ENCODE measurements at regions not wholly inside any gene's neighbourhood (a gene's known extent, or its start where the extent isn't known, plus 50 kb on each side); places are given as distances from the start of the nearest gene placed in this dataset.

GRCh38 chr5:118220556-118221195, 767.7 kb downstream of the DTWD2 start:
- no peaks in the 10 kb centered on the region for H3K4me1 ChIP-seq
- 76 to 83% methylated on average over 2 of the region's 2 CpGs for WGBS, 2 donors
- intact Hi-C loops (cut with DNase I): no loop called here

GRCh38 chr5:118211606-118212005, 776.7 kb downstream of the DTWD2 start:
- Histone ChIP-seq H3K4me1 (no peaks in the 10 kb centered on the region), H3K9me3 (no peaks in the 10 kb centered on the region), H3K27ac (no peak overlapping the region), H3K27me3 (no peaks in the 10 kb centered on the region), H3K36me3 (no peaks in the 10 kb centered on the region), H3K4me3 (replicated peaks in 1 of 3) (no peak overlapping the region)
- no peak for DNase-seq
- intact Hi-C loops (cut with DNase I): no loop called here
- no peak for TF ChIP-seq POLR2A (IDR thresholded peaks at IDR 0.05)
- no peak for TF ChIP-seq CTCF (IDR thresholded peaks at IDR 0.05)

More at GRCh38 chr5:118220556-118221195, 767.7 kb downstream of the DTWD2 start:
- Histone ChIP-seq H3K27me3 (no peaks in the 10 kb centered on the region), H3K36me3 (no peaks in the 10 kb centered on the region), H3K27ac (no peak overlapping the region), H3K9me3 (no peaks in the 10 kb centered on the region), H3K4me3 (replicated peaks in 1 of 3) (no peak overlapping the region)
- TF ChIP-seq CTCF (IDR thresholded peaks at IDR 0.05) (no peak), POLR2A (IDR thresholded peaks at IDR 0.05) (no peak)
- DNase-seq: no peak

- H3K9me3 ChIP-seq: no peaks in the 10 kb centered on the region
- 97 to 98% methylated on average over 11 to 23 of the region's 23 CpGs for WGBS, 2 donors
- no peak for DNase-seq
- intact Hi-C loops (cut with DNase I): no loop called here
- no peak overlapping the region for H3K27ac ChIP-seq
- no peaks in the 10 kb centered on the region for H3K4me1 ChIP-seq
- no peaks in the 10 kb centered on the region for H3K36me3 ChIP-seq
- TF ChIP-seq POLR2A (IDR thresholded peaks at IDR 0.05) (no peak), CTCF (IDR thresholded peaks at IDR 0.05) (no peak)
- no peak overlapping the region for H3K4me3 ChIP-seq (replicated peaks in 1 of 3)
- H3K27me3 ChIP-seq: no peaks in the 10 kb centered on the region
Observed at GRCh38 chr5:118208031-118208453, 780.3 kb downstream of the DTWD2 start.

GRCh38 chr5:118199801-118200200, 788.5 kb downstream of the DTWD2 start:
- Histone ChIP-seq H3K27ac (no peak overlapping the region), H3K27me3 (no peaks in the 10 kb centered on the region), H3K36me3 (no peaks in the 10 kb centered on the region), H3K9me3 (no peaks in the 10 kb centered on the region), H3K4me3 (replicated peaks in 1 of 3) (no peak overlapping the region), H3K4me1 (peaks cover 4 to 7% of the 10 kb centered on the region in 2 donors)
- TF ChIP-seq CTCF (IDR thresholded peaks at IDR 0.05): no peak
- no peak for TF ChIP-seq POLR2A (IDR thresholded peaks at IDR 0.05)
- WGBS, 2 donors: 95% methylated on average over 2 of the region's 2 CpGs
- no peak for DNase-seq
- intact Hi-C loops (cut with DNase I): no loop called here

- intact Hi-C loops (cut with DNase I): no loop called here
- no peaks in the 10 kb centered on the region for H3K27me3 ChIP-seq
- 88% methylated on average over 2 of the region's 2 CpGs for WGBS, 2 donors
- H3K36me3 ChIP-seq: no peaks in the 10 kb centered on the region
- H3K27ac ChIP-seq: no peak overlapping the region
- no peak for DNase-seq
- H3K4me1 ChIP-seq: peaks cover 7% of the 10 kb centered on the region in 2 donors
- H3K4me3 ChIP-seq (replicated peaks in 1 of 3): no peak overlapping the region
- TF ChIP-seq CTCF (IDR thresholded peaks at IDR 0.05): no peak
- no peak for TF ChIP-seq POLR2A (IDR thresholded peaks at IDR 0.05)
- no peaks in the 10 kb centered on the region for H3K9me3 ChIP-seq
Observed at GRCh38 chr5:118196229-118196628, 792.1 kb downstream of the DTWD2 start.

Measured in thyroid gland (tissue), 4 donors.